ENCODE measurements at regions not wholly inside any gene's neighbourhood (a gene's known extent, or its start where the extent isn't known, plus 50 kb on each side); places are given as distances from the start of the nearest gene placed in this dataset.

DNA sequence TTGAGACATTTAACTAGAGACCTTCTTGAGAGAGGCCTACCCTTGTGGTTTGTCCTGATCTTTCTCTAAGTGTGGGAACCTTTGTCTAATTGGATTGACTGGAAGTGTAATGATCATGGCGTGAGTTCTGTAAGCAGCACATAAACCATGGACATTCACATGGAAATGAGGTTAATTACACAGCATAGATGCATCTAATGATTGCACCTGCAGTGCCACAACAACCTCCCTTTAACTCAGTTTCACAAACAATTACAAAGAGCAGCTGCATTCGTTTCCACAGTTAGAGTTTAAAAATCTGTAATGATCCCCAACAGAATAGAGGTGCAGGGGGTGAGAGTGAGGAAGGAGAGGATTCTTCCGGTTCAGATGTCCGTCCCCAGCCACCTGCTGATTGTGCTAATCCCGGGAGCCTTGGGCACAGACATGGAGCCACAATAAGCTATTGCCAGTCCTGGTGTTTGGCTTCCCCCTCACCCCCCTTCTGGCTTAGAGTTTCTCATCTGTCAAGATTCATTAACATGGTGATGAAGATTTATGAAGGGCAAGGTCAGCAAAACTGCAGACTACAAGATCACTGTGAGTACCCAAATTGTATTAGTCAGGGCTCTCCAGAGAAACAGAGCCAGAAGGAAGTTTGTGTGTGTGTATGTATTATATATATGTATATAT lies 659.2 kb upstream of the SOX9 start:
- Histone ChIP-seq H2BK12ac (ENCODE audit: low read depth, low read length) (no peak overlapping the region), H3K4me3 (ENCODE audit: extremely low read depth in 1 of 4, insufficient read depth in 2 of 4, low read depth in 3 of 4, low read length in 4 of 4) (no peak overlapping the region), H3K23me2 (ENCODE audit: low read depth, low read length) (no peaks in the 10 kb centered on the region; the same call in 1 of the 2 replicates), H4K8ac (ENCODE audit: extremely low read depth, insufficient read depth, low read length) (no peak overlapping the region), H3K9ac (replicated peaks in 1 of 4; ENCODE audit: extremely low read depth in 1 of 4, low read depth in 3 of 4, low read length in 3 of 4) (no peak overlapping the region), H3K4me2 (ENCODE audit: insufficient read depth in 1 of 2, low read depth in 2 of 2, low read length in 2 of 2) (no peak overlapping the region), H3K79me2 (ENCODE audit: control insufficient read depth in 1 of 2, insufficient read depth in 2 of 2, low read length in 2 of 2) (no peaks in the 10 kb centered on the region), H3K36me3 (ENCODE audit: control insufficient read depth in 2 of 4, insufficient read depth in 4 of 4, low read length in 3 of 4) (no peaks in the 10 kb centered on the region), H2AFZ (ENCODE audit: low read length) (no peak overlapping the region), H3K4ac (replicated peaks; ENCODE audit: insufficient read length, low read depth, low read length) (no peak overlapping the region), H3K14ac (ENCODE audit: insufficient read length) (no peak overlapping the region), H2BK5ac (ENCODE audit: low read depth, low read length) (no peak overlapping the region), H4K5ac (ENCODE audit: insufficient read length, low read depth, low read length) (no peak overlapping the region), H3K79me1 (ENCODE audit: low read depth, low read length) (no peaks in the 10 kb centered on the region), H4K91ac (replicated peaks; ENCODE audit: insufficient read length, low read length) (no peak overlapping the region), H4K20me1 (replicated peaks in 1 of 2; ENCODE audit: control insufficient read depth in 1 of 2, insufficient read depth in 2 of 2, low read length in 2 of 2) (no peaks in the 10 kb centered on the region), H2BK20ac (ENCODE audit: low read length) (no peak overlapping the region), H2AK5ac (ENCODE audit: low read depth, low read length) (no peak overlapping the region), H3K18ac (ENCODE audit: extremely low read depth, low read length) (no peak overlapping the region), H3K27ac (ENCODE audit: low read depth, low read length) (no peak overlapping the region), H3K27me3 (replicated peaks in 1 of 4; ENCODE audit: control insufficient read depth in 3 of 4, extremely low read depth in 1 of 4, insufficient read depth in 3 of 4, low read length in 3 of 4) (no peaks in the 10 kb centered on the region), H3K23ac (ENCODE audit: insufficient read length) (no peak overlapping the region), H3K4me1 (replicated peaks in 1 of 4; ENCODE audit: control insufficient read depth in 3 of 4, insufficient read depth in 4 of 4, low read length in 3 of 4) (peaks cover 0 to 5% (median 1%) of the 10 kb centered on the region in 4 experiments; a peak in 1 of 7 replicates), H3K56ac (replicated peaks; ENCODE audit: insufficient read length, low read depth, low read length) (no peak overlapping the region), H3K9me3 (ENCODE audit: insufficient read depth in 2 of 2, low read depth in 1 of 2, low read length in 1 of 2) (no peaks in the 10 kb centered on the region), H2BK120ac (replicated peaks; ENCODE audit: low read depth, low read length) (no peak overlapping the region), H2BK15ac (ENCODE audit: low read length) (no peak overlapping the region)
- DNase-seq (ENCODE audit: low read depth in 1 of 2, low spot score in 2 of 2) (no peak), FAIRE-seq (no peak)
- 87% methylated on average over 5 of the region's 5 CpGs; no CpG with 5 or more reads in 1 of the 2 experiments for WGBS, 2 experiments (ENCODE audit: extremely low coverage in 1 of 2, insufficient coverage in 1 of 2, insufficient read length in 1 of 2, insufficient replicate concordance in 2 of 2, low coverage in 1 of 2, low lambda C conversion rate in 2 of 2, missing lambda C conversion rate in 1 of 2)
- ChIA-PET POLR2A (ENCODE audit: partially characterized antibody) (no interaction called here), CTCF (ENCODE audit: partially characterized antibody) (interaction anchor here (0.6 to 2.9 kb wide), 44 partner anchors 9 to 1481 kb away, joined by 3 to 19 read pairs (median 4); no protein-coding TSS in a partner anchor)
- TF ChIP-seq CBX8 (IDR thresholded peaks at IDR 0.05; ENCODE audit: borderline replicate concordance, low read depth, low read length) (no peak), BCL11A (IDR thresholded peaks at IDR 0.05; ENCODE audit: low read depth in 2 of 2, low read length in 2 of 2) (no peak), ZNF274 (IDR thresholded peaks at IDR 0.05; ENCODE audit: borderline replicate concordance, extremely low read depth, low read length) (no peak), YY1 (IDR thresholded peaks at IDR 0.05; ENCODE audit: low read depth, low read length) (no peak), RAD21 (IDR thresholded peaks at IDR 0.05 in 1 of 2, conservative IDR thresholded peaks at IDR 0.05 in 1 of 2; ENCODE audit: low read depth in 2 of 2, low read length in 2 of 2) (no peak), CBX5 (IDR thresholded peaks at IDR 0.05; ENCODE audit: low read depth, low read length) (no peak), FOSL1 (IDR thresholded peaks at IDR 0.05; ENCODE audit: insufficient read depth, low read depth, low read length) (no peak), EP300 (IDR thresholded peaks at IDR 0.05; ENCODE audit: borderline replicate concordance in 1 of 2, low read depth in 2 of 2, low read length in 2 of 2) (no peak), BRCA1 (IDR thresholded peaks at IDR 0.05; ENCODE audit: low read depth, low read length) (no peak), JUN (IDR thresholded peaks at IDR 0.05; ENCODE audit: low read depth, low read length) (no peak)
